GM18511 (cell line): ENCODE measurements at regions not wholly inside any gene's neighbourhood (a gene's known extent, or its start where the extent isn't known, plus 50 kb on each side); places are given as distances from the start of the nearest gene placed in this dataset.
"Not testable (repeated sequence)": the region's sequence is repeated elsewhere in the genome, so short reads cannot be mapped to it uniquely, and the experiment has no call there.

ENCODE experiments used
- ATAC-seq: cut with Tn5 transposase; IDR thresholded peaks from one replicate; pipeline ENCODE4 v1.9.1; 2021; ENCODE audit warnings: mild to moderate bottlenecking, moderate library complexity; ENCODE audit not compliant: unreplicated experiment

DNA sequence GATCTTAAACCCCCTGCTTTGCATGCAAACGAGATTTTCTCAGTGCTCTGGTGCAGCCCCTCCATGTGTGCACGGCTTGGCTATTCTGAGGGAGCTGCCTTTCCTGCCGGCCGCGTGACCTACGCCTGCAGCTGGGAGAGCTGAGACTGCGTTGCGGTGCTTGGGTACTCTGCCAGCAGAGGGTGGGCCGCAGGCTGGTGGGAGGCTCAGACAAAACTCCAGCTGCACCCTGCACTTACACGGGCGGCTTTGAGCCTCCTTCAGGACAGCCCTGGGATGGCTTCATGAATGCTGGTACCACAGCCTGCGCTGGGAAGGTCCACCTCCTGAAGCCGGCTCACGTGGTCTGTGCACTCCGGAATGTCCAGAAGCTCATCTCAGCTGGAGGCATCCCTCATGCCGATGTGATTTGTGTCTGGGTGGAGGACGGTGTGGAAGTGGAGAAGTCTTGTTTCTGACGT lies 223.7 kb downstream of the DLL1 start:
- no peak for ATAC-seq

DNA sequence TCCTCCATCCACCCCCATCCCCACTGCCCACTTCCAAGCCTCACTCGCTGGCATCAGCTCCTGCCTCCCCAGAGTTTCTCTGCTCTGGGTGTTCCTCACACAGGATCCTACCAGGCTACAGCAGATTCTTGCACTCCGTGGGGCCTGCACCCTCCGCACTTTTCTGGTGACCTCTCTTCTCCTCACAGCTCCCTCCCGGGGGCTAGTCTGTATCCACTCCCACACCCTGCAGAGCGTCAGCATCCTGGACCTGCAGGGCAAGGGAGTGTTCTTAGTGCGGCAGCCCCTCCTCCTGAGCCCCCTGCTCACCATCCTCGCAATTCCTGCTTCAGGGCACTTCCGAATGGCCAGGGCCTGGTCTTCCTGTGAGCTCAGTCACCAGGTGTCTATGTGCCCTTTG lies 224.2 kb downstream of the DLL1 start:
- ATAC-seq: no peak

DNA sequence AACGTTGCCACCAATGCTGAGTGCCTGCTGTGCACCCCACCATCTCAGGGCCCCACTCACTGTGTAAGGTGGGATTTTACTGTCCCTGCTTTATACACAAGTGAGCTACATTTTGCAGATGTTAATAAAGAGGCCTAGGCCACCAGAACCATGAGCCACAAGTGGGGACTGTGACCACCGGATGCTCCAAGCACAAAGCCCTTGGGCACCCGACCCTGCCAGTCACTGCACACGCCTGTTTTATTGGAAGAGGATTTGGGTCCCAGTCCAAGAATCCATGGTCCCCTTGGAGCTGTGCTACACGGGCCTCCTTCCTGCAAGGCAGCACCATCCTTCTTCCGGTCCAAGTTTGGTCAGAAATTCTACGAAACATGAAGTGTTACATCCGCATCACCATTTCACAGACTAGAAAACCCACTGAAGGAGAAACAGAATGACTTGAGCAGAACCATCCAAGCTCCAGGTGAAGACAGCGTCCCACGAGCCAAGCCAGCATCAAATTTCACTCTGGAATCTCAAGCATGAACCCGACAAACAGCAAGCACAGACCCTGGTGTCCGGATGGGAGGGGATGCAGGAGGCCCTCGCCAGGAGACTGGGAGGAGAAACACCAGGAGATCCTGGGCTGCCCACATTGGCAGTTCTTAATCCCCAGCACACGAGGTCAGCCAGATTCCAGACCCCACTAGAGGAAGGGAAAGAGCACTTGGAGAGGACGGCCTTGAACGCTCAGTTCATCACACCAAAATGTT lies 226.9 kb downstream of the DLL1 start:
- ATAC-seq: no peak

DNA sequence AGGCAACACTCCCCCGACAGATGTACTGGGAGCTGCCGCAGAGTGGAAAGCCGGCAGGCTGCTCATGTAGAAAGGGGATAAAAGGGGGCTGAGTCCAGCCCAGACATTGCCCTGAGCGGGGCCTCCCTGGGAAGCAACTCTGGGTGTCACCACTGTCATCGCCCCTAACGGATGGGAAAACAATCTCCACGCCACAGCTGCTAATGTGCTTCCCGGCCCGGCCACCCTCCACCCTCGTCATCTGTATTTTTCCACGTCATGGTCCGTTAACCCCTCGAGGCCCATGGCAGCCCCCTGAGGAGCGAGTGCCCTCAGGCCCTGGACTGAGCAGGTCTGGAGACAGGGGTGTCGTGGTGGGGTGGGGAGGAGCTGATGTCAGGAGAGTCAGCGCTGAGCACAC lies 227.4 kb downstream of the DLL1 start:
- no peak for ATAC-seq

DNA sequence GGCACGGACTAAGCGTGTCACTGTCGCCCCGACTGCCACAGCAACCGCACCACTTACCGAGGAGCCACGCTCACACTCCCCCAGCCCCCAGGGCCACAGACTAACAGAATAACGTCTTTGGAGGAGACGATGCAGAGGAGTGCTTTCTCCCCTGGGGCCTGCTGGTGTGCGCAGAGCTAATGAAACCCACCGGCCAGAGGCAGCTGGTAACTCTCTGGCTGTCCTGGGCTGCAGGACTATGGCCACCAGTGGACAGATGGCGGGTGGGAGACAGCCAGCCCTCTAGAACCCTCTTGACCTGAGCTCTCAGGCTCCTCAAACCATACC lies 228.0 kb downstream of the DLL1 start:
- no peak for ATAC-seq

DNA sequence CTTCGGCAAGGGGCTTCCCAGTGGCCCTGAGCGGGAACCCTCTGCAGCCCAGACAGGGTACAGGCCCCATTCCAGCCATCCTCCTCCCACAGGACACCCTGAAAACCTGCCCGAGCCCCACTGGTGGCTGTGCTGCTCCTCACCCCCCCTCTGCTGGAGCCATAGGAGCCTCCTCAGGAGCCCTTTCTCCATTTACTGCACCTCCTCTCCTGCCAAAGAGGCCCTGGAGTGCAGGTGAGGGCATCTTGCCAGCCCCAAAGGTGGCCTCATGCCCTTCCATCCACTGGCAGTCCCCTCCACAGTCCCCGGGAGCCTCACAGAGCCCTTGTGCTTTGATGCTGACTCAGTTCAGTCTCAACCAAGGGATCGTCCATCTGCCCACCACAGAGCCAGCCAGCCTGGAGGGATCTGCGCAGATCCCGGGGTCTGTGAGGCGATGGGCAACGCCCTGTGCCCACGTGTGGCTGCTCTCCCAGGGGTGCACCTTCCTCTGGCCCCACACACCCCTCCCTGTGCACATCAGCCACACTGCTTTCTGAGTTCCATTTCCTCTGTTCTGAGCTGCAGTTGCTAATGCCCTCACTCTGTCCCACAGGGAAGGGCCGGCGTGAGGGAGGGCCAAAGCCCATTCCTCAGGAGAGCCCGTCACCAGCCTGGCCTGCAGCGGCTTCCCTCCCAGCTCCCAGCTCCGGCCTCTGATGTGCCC lies 228.5 kb downstream of the DLL1 start:
- ATAC-seq: no peak

DNA sequence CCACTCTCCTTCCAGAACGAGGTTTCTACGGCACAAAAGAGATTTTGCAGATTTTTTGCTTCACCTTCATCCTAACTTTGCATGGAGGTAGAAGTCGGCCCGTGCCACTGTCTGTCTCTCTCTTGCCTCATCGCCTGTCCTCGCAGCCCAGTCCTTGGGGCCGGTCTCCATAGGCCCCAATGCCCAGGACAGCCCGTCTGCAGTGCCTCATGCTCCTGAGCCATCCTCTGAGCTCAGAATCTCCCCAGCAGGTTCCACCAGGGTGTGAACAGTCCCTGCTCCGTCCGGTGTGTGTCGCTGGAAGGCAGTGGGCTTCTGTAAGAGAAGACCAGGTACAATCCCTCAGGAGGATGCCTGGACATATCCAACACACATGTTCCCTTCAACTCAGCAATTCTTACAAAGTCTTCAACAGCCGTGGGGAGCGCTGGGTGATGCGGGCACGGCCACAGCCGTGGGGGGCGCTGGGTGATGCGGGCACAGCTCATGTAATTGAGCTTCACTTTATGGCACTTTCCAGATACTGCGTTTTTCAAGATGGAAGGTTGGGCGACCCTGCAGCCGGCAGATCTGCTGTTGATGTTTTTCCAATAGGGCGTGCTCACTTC lies 231.9 kb downstream of the DLL1 start:
- no peak for ATAC-seq

DNA sequence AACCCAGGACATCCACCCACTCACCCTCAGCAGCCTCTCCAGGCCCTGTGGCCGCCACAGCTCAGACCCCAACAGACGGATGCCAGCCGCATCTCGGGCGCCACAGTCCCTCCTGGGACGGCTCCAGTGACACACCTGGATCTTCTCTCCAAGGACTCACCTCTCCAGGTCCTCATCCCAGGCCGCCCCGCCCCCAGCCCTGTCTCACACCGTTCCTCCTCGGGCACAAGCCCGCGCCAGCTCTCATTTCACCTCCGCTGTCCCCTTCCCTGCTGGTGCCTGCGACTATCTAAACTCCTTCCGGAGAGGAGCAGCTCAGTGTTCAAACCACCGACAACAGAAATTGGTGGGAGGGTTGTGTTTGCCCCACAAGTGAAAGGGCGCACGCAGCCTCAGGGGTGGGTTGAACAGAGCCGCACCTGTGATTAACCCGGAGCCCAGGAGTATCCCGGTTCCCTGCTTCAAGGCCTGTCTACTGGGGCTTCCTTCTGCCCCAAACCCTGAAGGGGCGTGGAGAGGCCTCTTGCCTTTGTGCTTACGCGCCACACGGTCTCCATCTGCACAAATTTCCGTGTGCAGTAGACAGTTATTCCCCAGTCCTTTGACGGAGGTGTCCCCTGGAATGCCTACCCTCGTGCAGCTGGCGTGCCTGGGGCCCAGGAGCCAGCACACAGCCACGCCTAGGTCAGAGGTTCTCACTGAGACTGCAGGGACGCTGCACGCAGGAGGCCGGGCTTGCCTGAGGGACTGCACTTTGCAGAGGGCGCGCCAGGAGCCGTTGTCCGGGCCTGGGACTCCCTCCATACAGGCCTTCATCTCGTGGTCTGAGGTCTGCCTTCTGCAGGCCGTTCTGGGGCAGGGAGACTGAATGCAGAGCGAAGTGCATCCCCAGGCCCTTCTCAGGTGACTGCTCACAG lies 232.7 kb downstream of the DLL1 start:
- ATAC-seq: no peak

DNA sequence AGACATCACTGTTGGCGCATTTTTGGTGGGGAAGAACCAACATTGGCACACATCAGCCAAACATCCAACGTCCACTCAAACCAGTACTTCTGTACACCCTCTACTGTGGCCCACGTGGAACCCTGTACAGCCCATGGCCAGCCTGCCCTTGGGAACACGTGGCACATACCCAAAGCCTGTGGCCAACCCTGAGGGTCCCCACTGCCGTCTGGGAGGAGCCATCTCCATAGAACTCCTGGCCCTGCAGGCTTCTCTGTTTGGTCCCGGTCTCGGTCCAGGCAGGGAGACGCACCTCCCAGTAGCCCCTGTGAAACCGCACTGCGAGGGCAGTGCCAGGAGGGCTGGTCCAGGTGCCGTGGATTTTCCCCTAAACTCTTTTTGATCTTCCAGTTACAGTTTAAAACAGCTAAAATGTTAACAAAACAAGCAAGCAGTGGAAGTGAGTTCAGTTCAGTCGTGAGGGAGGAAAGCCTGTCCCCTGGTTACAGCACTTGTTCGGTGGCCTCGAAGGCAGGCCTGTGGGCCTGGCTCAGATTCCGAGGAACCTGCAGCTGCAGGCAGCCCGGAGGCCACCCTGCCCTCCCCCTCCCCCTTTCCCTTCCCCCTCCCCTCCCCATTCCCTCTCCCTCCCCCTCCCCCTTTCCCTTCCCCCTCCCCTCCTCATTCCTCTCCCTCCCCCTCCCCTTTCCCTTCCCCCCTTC lies 233.7 kb downstream of the DLL1 start:
- ATAC-seq: no peak

DNA sequence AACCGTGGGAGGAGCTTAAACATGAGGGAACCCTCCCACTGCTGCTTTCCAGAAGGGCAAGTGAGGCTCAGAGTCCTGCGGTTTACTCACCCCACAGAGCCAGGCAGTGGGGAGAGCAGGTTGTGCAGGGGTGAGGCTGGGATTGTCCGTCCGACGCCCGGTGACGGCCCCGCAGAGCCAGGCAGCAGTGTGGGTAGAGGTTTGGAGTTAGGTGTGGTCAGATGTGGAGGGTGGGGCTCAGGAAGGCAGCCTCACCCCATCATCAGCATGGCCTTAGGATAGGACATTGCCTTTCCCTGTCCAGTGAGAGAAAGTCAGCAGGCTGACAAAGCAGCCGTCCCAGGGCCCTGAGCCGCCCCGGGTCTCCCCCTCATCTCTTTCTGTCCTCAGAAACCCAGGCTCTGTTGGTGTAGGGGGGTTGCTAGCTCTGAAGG lies 234.6 kb downstream of the DLL1 start:
- ATAC-seq: no peak

DNA sequence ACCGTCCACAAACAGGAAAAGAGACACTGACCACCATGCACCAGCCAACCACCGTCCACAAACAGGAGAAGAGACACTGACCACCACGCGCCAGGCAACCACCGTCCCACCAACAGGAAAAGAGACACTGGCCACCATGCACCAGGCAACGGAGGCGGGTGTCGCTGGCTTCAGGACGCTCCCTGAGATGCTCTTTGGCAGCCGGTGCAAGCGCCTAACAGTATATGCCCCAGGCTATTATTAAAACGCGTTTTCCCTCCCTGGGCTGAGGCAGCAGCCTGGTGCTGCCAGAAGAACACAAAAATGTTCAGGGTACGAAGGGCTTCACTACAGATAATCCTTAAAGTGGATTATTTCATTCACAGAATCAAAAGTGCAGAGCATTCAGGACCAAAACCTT lies 235.1 kb downstream of the DLL1 start:
- ATAC-seq: not testable (repeated sequence)

DNA sequence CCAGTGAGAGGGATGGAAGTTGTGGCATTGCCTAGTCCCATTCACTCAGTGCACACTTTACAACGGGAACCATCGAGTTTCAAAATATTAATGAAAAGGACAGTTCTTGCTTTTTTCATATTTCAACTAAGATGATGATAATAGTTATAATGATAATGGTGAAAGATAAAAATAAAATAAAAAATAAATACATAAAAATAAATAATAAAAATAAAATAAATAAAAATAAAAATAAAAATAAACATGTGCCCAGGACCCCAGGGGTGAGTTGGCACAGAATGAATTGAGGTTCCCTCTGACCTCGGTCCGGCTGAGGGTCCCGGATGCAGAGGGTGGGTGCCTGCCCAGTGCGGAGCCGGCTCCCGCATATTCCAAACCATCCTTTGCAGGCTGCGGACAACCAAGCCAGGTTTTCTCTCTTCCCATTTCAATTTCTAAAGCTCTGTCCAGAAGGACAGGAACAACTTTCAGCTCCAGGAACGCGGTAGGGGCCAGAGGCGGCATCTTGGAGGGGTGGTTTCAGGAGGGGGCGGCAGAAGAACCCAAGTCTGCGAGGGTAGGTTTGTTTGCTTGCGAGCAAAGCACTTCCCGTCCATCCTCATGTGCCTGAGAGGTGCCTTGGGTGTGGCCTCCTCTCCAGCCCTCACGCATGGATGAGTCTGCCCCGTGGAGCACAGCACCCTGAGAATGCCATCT lies 236.8 kb downstream of the DLL1 start:
- no peak for ATAC-seq

DNA sequence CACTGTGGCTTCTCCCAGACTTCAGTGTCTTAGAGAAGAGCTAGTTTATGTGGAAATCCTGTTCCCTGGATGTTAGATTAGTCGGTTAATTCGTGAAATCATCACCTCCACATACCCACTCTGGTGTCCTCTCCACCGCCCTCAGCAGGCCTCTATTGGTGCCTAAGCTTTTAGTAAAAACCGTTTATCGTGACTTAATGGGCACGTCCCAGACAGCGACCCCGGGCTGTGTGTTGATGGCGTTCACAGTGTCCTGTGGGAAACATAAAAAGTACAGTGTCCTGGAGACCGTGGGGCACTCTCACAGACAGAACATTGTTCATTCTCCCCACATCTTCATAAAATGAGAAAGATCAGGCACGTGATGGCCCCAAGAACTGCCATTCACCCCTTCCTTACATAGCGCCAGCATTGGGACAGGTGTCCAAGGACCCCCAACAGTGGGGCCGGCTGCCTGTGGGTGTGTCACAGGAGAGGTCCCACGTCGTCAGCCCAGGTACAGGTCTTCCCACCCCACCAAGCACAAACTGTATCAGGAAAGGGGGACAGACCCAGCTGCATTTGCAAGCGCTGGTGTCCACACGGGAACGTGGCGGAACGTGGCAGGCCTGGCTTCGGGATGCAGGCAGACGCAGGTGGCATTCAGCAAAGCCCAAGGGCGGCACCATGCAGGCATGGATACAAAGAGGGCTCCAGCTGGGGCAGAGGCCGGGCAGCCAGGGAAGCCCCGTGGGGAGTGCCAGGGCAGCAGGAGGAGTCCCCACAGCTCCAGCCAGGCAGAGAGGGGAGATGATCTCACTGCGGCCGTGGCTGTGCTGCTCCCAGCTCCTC lies 237.7 kb downstream of the DLL1 start:
- ATAC-seq: no peak

DNA sequence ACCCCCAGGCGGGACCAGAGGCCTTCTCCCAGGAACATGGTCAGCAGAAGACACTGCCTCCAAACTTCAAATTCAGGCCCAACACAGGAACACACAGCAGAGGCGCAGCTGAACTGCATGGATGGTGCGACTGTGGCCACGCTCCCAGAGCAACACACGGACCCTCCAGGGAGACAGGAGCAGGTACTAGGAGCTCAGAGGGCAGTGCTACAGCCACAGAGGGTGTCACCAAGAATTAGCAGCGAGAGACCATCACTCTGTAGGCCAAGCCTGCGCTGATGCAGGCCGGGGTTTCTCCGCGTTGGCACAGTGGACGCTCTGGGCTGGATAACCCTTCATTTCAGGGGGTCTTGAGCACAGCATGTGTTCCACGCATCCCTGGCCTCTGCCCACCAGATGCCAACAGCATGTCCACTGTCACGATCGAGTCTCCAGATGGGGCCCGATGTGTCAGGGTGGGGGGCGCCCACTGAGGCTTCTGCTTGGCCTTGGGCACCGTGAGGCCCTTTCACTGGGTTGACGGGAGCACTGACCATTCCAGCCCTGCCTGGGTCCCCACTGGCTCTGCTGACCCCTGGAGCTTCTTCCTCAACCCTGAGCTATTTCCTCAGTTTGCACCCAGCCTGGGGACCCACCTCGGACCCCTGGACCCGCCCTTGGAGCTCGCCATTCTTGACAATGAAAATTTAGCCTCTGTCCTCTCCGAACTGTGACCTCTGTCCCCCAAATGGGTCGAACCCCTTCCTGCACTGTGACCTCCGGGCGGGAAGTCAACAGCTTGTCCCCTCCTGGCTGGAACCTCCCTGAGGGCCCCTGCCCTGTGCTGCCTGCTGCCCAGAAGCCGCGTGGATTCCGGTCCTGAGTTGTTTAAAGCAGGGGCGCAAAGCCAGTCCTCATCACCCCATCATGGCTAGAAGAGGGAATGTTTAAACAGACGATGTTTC lies 239.4 kb downstream of the DLL1 start:
- no peak for ATAC-seq

DNA sequence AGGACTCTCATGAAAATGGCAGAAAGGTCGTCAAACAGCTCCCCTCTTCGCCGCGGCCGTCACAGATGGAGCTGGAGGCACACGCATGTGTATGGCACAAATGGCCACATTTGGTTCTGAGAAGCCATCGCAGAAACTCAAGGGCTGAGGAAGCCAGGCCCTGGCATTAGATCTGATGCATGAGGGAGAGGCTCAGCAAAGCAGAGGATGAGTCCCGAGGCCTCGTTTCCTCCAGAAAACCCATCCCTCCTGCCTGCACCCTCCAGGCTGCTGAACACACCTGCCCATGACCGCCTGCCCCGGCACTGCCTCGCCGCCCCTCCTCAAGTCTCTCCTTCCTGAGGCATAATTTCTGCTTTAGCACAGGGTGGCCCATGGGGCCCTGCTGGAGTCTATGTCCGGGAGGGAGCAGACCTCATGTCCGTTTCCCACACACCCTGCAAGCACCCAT lies 240.3 kb downstream of the DLL1 start:
- no peak for ATAC-seq

DNA sequence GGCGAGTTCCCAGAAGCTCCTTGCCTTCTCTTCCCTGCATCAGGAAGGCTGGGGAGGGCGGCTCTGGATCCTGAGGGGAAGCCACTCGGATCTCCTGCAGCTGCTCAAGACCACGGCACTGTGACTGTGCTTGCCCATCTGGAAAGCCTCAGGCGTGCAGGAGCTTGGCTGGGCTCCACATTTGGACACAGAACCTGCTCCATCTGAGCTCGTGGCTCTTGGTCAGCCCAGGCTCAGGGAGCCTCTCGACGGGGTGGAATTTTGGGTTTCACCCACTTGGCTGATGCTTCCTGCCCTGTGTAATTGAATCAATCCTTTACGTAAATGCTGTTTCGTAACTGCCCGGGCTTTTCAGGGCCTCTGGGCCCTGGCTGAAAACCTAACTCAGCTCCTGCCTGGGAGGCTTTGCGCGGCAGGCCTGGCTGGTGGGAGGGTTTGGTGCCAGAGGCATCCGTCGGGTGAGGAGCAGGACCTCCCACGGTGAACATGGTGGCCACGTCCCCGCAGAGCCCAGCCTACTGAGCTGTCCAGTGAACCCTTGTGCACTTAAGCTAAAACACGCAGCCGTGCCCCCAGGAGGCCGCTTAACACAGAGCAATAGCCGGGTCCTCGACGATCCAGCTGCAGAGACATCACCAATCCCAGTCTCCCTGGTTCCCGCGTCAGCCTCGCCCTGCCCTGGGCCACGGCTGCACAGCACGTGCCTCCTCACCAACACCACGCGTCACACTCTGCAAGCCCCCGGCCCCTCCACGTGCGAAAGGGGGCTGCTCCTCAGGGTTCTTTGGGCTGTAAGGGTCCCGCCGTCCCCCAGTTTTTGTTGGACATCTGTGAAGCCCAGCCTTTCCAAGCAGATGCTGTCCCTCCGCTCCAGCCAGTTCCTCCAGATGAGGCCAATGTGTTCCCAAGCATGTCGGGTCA lies 241.0 kb downstream of the DLL1 start:
- ATAC-seq: no peak
